OCI-M2 (cell line): ENCODE measurements at regions not wholly inside any gene's neighbourhood (a gene's known extent, or its start where the extent isn't known, plus 50 kb on each side); places are given as distances from the start of the nearest gene placed in this dataset.
"Not testable (repeated sequence)": the region's sequence is repeated elsewhere in the genome, so short reads cannot be mapped to it uniquely, and the experiment has no call there.

ENCODE experiments used
- DNase-seq: peaks from one replicate; lab custom pipeline; 2025; ENCODE audit not compliant: unreplicated experiment; lab: John Stamatoyannopoulos, UW

- DNase-seq: no peak
Measured at GRCh38 chr2:163122257-163122656, 283.7 kb upstream of the KCNH7 start.

DNA sequence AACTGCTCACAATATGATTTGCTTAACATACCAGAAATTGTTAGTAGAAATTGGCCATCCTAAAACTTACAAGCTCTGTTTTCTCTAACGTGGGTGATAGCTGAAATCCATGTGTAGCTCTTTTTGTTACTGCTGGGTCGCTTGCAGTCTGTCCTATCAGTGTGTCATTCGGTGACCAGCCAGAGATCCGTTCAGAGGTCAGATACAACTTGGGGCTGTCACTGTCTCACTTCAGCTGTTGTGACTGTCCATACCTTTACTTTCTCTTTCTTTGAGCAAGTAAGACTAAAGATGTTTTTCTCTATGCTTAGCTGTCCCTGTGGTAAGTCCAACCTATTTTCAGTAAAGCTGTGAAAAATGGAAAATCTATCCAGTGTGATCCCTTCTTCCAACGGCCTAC lies 282.9 kb upstream of the KCNH7 start:
- DNase-seq: no peak

GRCh38 chr2:163119966-163120365 lies 281.4 kb upstream of the KCNH7 start:
- DNase-seq: no peak

GRCh38 chr2:163086940-163087339 lies 248.4 kb upstream of the KCNH7 start:
- no peak for DNase-seq

DNA sequence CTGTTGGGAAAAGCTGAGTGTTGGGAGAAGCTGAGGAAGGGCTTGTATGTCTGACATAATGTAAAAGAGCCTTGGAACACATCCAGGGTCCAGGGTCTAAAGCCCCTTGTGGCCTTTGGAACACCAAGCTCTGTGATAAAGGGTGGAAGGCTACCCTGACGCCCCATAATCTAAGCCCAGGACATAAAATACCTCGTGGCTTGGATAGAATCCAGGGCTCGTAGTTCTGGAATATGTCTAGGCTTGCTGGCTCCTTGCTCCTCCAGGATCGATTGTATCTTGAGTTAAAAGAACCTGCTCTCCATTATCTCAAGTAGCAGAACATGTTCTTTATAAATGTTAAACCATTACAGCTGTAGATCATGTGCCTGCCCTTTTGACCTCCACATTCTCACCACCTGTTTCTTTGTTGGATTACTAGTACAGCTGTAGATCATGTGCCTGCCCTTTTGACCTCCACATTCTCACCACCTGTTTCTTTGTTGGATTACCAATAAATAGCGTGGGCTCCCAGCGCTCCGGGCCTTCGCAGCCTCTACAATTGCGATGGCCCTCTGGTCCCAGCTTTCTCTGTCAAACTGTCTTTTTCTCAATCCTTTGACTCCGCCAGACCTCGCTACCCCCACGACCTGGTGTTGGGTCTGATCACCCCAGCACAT lies 246.9 kb upstream of the KCNH7 start:
- not testable (repeated sequence) for DNase-seq

GRCh38 chr2:163081754-163082153 lies 243.2 kb upstream of the KCNH7 start:
- DNase-seq: no peak

GRCh38 chr2:163077241-163077640 lies 238.7 kb upstream of the KCNH7 start:
- no peak for DNase-seq

- DNase-seq: no peak
Measured at GRCh38 chr2:163066085-163066484, 227.5 kb upstream of the KCNH7 start.

GRCh38 chr2:163062524-163062923 lies 224.0 kb upstream of the KCNH7 start:
- no peak for DNase-seq

DNA sequence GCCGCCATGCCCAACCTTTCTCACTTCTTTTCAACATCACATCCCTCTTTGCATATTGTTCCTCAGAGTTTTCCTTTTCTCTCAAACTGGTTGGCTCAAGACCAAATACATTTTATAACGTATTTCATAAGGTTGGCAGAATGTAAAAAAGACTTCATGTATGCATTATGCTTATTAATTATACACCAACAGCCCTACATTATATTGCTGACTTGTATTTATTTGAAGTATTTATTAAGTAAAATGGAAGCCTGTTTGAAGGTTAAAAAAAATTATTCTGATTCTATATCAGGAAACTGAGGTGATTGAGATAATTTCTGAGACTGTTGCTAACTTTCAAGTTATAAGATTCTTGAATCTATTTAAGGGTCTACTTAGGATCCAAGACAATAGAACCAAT lies 208.0 kb upstream of the KCNH7 start:
- DNase-seq: no peak

DNA sequence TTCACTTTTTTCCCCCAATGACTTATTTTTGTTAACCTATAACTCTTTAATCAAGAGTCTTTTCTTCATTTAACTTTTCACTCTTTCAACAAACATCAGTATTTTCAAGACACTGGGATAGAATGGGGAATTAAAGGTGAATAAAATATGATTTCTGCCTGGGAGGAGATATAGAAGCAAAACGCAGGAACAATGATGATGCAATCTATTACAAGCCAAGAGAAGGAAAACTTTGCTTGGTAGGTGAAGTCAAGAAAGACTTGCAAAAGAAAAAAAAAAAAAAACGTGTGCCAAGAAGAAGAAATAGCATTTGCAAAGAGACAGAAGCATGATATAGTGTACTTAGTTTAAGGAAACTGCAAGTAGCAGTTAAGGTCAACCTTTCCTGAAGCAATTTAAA lies 207.3 kb upstream of the KCNH7 start:
- DNase-seq: no peak

DNA sequence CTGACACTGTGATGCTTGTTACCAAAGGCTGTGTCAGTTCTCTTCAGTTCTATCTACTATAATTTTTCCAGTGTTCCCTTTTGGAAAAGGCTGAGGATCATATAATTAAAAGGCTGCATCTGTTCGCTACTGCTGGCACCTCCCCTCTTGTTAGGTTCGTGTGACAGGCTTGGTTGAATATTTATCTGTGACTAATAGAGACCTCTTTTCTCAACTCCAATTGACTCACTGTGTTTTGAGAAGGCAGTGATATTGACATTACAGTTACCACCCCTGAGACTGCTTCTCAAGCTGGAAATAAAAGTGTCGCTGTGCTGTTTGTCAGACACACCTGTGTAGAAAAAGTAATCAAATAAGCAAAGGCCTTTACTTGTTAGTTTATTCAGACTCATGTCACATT lies 205.5 kb upstream of the KCNH7 start:
- DNase-seq: no peak

GRCh38 chr2:163043201-163043600 lies 204.6 kb upstream of the KCNH7 start:
- DNase-seq: no peak

- DNase-seq: no peak
Measured at GRCh38 chr2:163039266-163039665, 200.7 kb upstream of the KCNH7 start.

GRCh38 chr2:163028807-163029206 lies 190.2 kb upstream of the KCNH7 start:
- DNase-seq: no peak

DNA sequence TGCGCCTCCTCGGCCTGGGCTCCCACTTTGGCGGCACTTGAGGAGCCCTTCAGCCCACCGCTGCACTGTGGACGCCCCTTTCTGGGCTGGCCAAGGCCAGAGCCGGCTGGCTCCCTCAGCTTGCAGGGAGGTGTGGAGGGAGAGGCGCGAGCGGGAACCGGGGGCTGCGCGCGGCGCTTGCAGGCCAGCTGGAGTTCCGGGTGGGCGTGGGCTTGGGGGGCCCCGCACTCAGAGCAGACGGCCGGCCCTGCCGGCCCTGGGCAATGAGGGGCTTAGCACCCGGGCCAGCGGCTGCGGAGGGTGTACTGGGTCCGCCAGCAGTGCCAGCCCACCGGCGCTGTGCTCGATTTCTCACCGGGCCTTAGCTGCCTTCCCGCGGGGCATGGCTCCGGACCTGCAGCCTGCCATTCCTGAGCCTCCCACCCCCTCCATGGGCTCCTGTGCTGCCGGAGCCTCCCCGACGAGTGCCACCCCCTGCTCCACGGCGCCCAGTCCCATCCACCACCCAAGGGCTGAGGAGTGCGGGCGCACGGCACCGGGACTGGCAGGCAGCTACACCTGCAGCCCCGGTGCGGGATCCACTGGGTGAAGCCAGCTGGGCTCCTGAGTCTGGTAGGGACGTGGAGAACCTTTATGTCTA lies 187.7 kb upstream of the KCNH7 start:
- DNase-seq: not testable (repeated sequence)

- not testable (repeated sequence) for DNase-seq
Measured at GRCh38 chr2:163016882-163017281, 178.3 kb upstream of the KCNH7 start.

GRCh38 chr2:163011000-163011399 lies 172.4 kb upstream of the KCNH7 start:
- DNase-seq: no peak

DNA sequence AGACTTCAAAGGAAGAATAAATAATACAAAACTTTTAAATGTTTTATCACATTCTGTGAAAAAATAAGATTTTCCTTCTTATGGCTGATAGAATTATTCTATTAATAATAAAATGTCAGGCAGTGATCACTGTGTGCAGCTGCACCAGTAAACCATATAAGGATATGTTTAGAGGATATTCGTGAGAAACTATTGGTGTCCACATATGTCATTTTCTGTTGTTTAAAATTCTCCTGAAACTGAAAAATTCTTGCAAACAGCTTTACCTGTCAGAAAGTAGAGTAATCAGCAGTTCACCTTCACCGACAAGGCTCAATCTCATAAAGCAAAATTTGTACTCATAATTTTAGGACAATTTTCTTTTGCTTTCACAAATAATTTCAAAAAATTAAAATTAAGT lies 170.1 kb upstream of the KCNH7 start:
- no peak for DNase-seq

GRCh38 chr2:162994718-162995117 lies 156.2 kb upstream of the KCNH7 start:
- DNase-seq: no peak

- DNase-seq: no peak
Measured at GRCh38 chr2:162992828-162993227, 154.3 kb upstream of the KCNH7 start.

GRCh38 chr2:162989507-162989906 lies 150.9 kb upstream of the KCNH7 start:
- no peak for DNase-seq

DNA sequence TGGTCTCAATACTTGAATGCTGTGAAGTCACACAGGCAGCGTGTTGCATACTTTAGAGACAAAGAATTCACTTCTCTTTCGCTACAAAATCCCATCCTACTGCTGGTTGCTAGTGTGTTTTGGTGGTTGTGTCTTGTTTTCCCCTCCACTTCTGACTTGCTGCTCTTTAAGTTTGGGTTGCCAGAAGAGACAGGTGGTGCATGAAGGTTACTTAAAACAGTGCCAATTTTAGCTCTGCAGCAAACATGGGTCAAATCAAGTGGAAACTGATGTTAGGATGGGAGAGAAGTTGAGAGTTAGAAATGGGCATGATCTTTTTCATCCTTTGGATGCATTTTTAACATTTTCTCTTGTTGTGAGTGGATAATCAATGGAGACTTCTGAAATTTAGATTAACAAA lies 136.2 kb upstream of the KCNH7 start:
- no peak for DNase-seq
